Breast epithelium (tissue), 3 donors: ENCODE measurements at regions not wholly inside any gene's neighbourhood (a gene's known extent, or its start where the extent isn't known, plus 50 kb on each side); places are given as distances from the start of the nearest gene placed in this dataset.

Experiments used
- POLR2A ChIP-seq: fragments of 450-650 bp; IDR thresholded peaks from one replicate; pipeline ENCODE4 v1.6.1; 2016; ENCODE audit warnings: antibody characterized with exemption, mild to moderate bottlenecking, moderate library complexity
- POLR2AphosphoS5 ChIP-seq, 3 donors: sonication (generic); formaldehyde crosslinking; IDR thresholded peaks; one replicate each; pipeline ENCODE4 v1.6.1; 2017; ENCODE audit warnings: antibody characterized with exemption in 3 of 3
- TF ChIP-seq, protein P1 (sequence below), 3 donors: fragments of 450-650 bp; IDR thresholded peaks; one replicate each; pipeline ENCODE4 v1.5.1; 2016 to 2017; ENCODE audit warnings: antibody characterized with exemption in 3 of 3, mild to moderate bottlenecking in 3 of 3, moderate library complexity in 3 of 3

DNA sequence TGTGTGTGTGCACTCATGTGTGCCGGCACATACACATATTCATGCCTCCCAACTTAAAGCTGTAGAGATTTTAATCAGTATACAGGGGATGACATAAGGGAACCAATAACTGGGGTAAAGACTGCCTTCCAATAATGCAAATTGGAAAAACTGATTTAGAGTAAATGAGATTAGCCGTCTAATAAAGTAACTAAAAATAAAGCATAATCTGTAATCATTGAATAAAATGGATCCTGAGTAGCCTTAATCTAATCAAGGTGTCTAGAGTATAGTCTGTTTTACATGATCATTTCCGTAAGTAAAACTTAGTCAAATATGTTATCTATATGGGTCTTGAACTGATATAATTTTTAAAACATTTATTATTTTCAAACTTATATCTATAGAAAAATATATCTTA, 925.8 kb downstream of the FSTL5 start:
- TF ChIP-seq POLR2A (no peak), POLR2AphosphoS5 (IDR thresholded peaks at IDR 0.05) (no peak)
- TF ChIP-seq, protein P1, sequence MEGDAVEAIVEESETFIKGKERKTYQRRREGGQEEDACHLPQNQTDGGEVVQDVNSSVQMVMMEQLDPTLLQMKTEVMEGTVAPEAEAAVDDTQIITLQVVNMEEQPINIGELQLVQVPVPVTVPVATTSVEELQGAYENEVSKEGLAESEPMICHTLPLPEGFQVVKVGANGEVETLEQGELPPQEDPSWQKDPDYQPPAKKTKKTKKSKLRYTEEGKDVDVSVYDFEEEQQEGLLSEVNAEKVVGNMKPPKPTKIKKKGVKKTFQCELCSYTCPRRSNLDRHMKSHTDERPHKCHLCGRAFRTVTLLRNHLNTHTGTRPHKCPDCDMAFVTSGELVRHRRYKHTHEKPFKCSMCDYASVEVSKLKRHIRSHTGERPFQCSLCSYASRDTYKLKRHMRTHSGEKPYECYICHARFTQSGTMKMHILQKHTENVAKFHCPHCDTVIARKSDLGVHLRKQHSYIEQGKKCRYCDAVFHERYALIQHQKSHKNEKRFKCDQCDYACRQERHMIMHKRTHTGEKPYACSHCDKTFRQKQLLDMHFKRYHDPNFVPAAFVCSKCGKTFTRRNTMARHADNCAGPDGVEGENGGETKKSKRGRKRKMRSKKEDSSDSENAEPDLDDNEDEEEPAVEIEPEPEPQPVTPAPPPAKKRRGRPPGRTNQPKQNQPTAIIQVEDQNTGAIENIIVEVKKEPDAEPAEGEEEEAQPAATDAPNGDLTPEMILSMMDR (IDR thresholded peaks at IDR 0.05), result no peak
